HG02973 (cell line): ENCODE measurements at regions not wholly inside any gene's neighbourhood (a gene's known extent, or its start where the extent isn't known, plus 50 kb on each side); places are given as distances from the start of the nearest gene placed in this dataset.
"Not testable (repeated sequence)": the region's sequence is repeated elsewhere in the genome, so short reads cannot be mapped to it uniquely, and the experiment has no call there.

Experiments used
- ATAC-seq: cut with Tn5 transposase; IDR thresholded peaks from one replicate; pipeline ENCODE4 v1.9.1; 2021; ENCODE audit warnings: moderate library complexity; ENCODE audit not compliant: unreplicated experiment

DNA sequence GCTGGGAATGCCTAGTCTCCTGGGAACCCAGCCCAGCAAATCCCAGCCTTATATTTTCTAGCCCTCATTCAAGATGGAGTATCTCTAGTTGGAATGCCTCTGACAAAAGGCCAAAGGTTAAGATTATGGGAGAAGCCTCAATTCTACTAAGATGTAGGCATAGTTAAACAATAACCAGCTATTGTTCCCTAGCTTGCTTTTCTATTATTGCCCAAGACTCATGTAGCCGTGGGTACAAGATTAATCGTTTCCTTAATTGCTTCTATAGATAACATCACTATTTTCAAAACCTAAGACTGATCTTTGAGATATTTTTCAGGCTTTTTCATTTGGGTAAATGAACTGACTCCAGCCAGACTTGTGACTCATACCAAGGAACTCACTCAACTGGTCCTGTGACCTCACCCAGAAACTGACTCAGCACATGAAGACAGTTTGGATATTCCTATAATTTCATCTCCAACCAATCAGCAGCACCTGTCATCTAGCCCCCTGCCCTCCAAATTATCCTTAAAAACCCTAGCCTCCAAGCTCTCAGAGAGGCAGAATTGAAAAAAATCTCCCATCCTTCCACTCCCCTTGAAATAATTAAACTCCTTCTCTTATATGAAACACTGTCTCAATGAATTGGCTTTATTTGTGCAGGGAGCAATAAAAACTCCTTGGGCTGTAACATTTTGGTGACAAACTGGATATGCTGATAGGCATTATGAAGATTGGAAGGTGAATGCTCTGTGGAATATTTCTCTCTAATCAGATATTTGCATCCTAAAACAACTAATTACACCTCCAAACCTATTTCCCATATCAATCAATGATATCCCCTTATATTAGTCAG, 589.0 kb downstream of the C12orf50 start:
- no peak for ATAC-seq

DNA sequence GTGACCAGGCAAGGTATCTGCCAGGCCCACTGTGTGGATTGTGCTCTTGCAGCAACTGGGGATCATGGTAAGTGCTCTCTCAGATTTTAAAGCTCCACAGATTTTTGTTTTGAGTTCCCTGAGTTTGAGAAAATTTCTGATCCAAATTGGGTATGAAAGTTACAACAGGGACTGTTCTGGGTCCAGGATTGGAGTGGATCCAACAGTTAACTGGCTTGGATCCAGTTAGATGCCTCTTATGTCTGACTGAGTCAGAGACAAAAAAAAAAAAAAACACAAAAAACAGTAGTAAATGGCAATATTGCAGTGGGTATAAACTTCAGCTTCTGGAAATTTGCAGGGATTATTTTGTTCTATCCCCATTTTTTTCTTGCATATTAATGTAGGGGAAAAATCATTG, 598.8 kb downstream of the C12orf50 start:
- no peak for ATAC-seq

- no peak for ATAC-seq
Observed at GRCh38 chr12:87428701-87429277, 600.4 kb downstream of the C12orf50 start.

- no peak for ATAC-seq
Observed at GRCh38 chr12:87427770-87428169, 601.4 kb downstream of the C12orf50 start.

- ATAC-seq, result no peak
Observed at GRCh38 chr12:87425942-87426554, 603.2 kb downstream of the C12orf50 start.

DNA sequence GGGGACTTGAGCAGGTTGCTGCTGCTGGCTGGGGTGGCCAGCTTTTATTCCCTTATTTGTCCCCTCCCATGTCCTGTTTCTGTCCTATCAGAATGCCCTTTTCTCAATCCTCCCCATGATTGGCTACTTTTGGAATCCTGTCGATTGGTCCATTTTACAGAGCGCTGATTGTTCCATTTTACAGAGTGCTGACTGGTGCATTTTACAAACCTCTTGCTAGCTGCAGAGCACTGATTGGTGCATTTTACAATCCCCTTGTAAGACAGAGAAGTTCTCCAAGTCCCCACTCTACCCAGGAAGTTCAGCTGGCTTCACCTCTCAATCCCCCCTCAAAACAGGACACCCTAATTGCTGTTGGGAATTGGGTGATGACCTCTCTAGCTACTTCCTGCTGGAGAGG, 608.0 kb downstream of the C12orf50 start:
- not testable (repeated sequence) for ATAC-seq

- ATAC-seq, result no peak
Observed at GRCh38 chr12:87413784-87414183, 615.4 kb downstream of the C12orf50 start.

- no peak for ATAC-seq
Observed at GRCh38 chr12:87406926-87407325, 622.3 kb downstream of the C12orf50 start.

DNA sequence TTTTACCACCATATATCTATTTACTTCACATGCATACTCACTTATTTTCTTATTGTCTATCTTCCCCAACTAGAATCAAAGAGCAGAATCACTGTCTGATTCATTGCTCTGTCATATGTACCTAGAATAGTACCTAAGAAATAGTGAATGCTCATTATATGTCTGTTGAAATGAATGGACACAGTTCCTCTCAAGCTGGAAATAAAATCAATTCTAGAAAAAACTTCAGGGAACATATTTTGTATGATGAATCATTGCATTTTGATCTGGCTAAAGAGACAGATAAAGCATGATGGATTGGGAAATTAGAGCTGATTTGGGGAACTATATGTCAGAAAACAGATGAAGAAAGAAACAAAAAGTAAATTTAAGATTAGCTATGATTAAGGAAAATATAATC, 623.3 kb downstream of the C12orf50 start:
- ATAC-seq, result no peak

GRCh38 chr12:87394168-87394567, 635.0 kb downstream of the C12orf50 start:
- not testable (repeated sequence) for ATAC-seq

GRCh38 chr12:87388376-87388775, 640.8 kb downstream of the C12orf50 start:
- ATAC-seq, result no peak

DNA sequence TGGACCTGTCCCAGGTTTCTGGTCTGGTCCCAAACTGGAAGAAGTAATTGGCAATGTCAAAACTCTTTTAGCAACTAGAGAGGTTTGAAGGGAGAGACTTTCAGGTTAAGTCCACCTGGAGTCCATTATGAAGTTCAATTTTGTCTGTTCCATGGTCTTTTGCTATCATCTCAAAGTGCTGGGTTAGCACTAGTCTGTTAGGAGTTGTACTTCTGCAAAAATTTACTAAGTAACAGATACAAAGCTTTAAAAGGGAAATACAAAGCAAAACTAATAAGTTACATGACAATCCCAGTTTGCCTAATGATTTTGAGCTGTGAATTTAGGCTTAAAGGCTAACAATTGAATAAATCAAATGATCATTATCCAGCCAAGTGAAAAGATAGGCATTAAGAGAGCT, 643.9 kb downstream of the C12orf50 start:
- ATAC-seq, result no peak

DNA sequence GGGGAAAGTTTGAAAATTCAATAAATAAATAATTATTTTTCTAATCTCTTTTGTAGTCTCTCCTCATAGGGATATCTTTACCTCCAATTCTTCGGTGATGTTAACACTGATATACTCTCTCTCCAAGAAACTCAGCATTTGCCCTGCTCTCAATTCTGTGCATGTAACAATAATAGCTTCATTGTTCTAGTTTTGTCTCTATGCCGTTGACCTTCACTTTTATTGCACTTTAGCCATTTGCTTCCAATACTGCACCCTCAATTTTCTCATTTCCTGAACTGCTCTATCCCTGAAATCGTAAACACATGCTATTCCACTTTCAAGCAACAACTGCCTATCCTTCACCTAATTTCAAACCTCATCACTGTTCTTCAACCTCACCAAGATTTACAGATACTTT, 645.0 kb downstream of the C12orf50 start:
- ATAC-seq, result no peak

DNA sequence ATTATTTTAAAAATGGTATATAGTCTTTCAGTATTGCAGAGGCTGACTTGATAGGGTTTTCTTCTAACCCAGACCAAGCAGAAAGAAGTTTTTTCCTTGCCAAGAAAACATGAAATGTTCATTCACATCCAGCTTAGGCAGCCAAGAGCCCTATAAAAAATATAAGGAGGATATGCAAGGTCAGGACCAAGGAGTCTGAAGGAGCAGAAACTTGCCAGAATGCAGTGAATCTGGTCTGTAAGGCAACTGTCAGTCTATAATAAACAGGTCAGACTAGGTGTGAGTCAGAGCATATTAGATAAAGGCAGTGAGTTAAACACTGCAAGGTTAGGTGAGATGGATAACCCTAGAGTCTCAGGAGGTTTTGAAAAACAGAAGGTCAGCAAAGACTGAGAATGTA, 645.5 kb downstream of the C12orf50 start:
- ATAC-seq, result no peak

- ATAC-seq, result no peak
Observed at GRCh38 chr12:87382959-87383566, 646.1 kb downstream of the C12orf50 start.

DNA sequence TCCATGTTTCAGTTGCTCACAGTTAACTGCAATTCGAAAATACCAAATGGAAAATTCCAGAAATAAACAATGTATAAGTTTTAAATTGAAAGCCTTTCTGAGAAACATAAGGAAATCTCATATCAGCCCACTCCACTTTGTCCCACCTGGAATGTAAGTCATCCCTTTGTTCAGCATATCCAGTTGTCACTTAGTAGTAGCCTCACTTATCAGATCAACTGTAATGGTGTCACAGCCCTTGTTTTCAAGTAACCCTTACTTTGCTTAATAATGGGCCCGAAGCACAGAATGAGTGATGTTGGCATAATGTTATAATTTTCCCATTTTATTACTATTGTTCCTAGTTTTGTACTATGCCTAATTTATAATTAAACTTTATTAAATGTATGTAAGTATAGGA, 646.8 kb downstream of the C12orf50 start:
- no peak for ATAC-seq

DNA sequence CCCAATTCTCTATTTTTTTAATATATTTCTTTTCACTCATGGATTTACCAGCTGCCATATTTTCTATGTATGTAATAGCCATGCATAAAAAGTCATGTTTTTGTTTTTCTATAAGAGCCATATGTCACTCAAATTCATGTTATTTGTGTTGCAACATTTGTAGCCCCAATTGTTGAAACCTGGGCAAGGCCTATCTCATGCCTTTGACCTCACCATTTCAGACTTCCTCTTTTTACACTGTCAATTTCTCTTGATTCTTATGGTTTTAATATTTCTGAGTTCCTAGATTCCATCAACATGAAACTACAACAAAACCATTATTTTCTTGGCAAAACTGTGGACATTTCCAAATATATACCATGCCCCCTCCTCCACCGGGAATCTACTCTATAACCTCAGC, 647.5 kb downstream of the C12orf50 start:
- ATAC-seq, result no peak

GRCh38 chr12:87378526-87378925, 650.7 kb downstream of the C12orf50 start:
- ATAC-seq, result no peak

GRCh38 chr12:87376722-87377121, 652.5 kb downstream of the C12orf50 start:
- no peak for ATAC-seq

DNA sequence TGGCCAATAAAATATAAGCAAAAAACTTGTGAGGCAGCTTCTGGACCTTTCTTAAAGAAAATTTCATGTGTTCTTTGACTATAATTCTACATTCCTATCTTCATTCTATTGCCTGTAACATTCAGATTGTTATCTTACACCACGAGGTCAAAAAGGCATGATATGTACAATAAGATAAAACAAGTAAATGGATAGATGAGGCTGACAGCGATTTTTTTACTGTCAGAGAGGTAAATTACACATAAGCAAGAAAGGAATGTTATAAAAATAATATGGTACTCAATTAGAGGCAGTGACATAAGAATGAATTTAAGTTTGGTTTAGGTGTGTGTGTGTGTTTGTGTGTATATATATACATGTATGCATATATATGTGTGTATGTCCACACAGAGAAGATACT, 660.0 kb downstream of the C12orf50 start:
- ATAC-seq, result no peak

GRCh38 chr12:87368259-87368658, 660.9 kb downstream of the C12orf50 start:
- ATAC-seq, result no peak

- no peak for ATAC-seq
Observed at GRCh38 chr12:87365423-87365822, 663.8 kb downstream of the C12orf50 start.
